GM21737 (cell line): ENCODE measurements at regions not wholly inside any gene's neighbourhood (a gene's known extent, or its start where the extent isn't known, plus 50 kb on each side); places are given as distances from the start of the nearest gene placed in this dataset.

Experiments used
- ATAC-seq: cut with Tn5 transposase; IDR thresholded peaks from one replicate; pipeline ENCODE4 v1.9.1; 2021; ENCODE audit warnings: mild to moderate bottlenecking, moderate library complexity; ENCODE audit not compliant: unreplicated experiment

DNA sequence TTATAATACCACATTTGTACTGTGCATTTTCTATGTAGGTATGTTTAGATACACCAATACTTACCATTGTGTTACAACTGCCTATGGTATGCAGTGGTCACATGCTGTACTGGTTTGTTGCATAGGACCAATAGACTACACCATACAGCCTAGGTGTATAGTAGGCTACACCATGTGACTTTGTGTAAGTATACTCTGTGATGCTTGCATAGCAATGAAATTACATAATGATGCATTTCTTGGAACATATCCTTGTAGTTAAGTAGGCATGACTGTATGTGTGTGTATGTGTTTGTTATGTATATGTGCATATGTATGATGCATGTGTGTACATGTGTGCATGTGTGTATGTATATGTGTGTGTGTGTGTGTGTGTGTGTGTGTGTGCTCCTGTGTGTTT, 157.6 kb downstream of the TDRD15 start:
- ATAC-seq, result no peak

DNA sequence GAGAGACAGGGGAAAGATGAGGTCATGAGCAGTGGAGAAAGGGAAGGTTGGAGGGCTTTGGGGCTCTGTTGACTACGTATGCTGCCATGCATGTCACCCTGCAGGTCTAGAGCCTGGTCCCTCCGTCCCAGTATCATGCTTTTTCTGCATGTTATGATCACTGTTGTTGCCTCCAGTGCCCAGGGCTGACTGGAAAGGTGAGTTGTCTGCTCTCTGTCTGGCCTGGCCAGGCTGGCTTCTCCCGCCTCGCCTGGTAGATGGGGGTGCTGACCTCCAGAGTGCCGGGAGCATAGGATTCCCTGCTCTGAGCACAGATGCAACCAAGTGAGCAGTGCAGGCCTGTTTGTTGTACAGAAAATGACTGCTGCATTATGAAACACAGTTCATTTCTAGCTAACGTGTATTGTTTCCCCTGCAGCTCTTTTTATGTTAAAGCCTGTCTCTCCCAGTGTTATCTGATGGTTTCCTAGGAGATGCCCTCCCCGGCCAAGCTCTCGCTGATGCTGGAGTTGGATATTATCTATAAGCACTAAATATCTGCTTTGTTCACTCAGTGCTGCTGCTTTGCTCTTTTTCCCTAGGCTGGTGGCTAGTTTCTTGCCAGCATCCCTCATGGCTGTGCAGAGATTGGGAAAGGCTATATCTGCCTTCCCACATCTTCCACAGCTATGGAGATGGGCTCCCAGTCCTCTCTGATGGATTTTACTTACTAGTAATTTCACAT, 158.2 kb downstream of the TDRD15 start:
- no peak for ATAC-seq

GRCh38 chr2:21282515-21282898, 158.7 kb downstream of the TDRD15 start:
- ATAC-seq, result no peak

DNA sequence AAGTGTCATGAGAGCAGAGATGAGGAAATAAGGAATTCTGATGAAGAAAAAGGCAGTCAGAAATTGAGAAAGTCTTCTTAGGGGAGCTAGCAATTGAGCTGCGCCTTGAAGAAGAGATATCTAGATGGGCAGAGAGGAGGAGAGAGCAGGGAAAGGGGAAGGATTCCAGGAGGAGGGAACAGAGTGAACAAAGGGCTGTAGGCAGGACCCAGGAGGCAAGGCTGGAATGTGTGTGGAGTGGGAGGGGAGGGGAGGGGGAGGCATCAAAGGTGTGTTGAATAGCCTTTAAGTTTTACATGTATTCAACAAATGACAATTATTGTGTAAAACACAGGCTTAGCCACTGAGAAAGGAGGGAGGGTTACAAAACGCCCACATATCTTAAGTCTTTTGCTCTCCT, 164.5 kb downstream of the TDRD15 start:
- ATAC-seq, result no peak

GRCh38 chr2:21288739-21289520, 165.2 kb downstream of the TDRD15 start:
- no peak for ATAC-seq

- ATAC-seq, result no peak
These were observed 165.8 kb downstream of the TDRD15 start for GRCh38 chr2:21289551-21289950.

DNA sequence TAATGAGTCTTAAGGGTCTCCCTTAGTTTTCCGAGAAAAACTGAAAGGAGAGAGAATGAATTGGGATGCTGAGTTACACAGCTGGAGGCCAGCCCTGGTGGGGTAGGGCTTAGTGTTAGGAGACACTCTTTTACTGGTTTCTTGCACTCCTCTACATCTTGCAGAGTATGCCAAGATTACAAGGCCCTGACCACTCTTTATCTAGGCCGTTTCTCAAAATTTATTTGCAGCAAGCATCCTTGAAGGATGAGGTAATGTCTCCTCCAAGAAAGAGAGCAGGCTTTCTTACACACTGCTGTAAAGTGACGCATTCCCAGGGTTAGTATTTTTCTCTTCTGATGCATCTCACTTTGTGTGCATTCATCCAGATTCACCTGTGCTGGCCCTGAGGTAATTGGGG, 166.2 kb downstream of the TDRD15 start:
- no peak for ATAC-seq

DNA sequence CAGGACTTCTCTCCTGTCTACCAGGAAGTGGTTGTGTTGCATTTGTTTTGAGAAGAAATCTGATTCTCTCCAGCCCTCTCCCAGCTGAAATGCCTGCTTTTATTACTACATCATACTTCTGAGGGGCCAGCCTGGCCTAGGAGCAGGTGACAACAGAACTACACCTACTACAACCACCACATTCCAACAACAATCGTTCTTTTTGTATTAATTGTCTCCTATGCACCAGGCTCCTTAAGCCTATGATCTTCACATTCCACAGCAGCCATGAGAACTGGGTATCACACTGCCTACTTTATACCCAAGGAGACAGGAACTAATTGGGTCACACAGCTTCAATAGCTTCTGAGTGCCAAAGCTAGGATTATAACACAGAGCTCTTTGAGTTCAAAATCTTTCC, 167.7 kb downstream of the TDRD15 start:
- ATAC-seq, result no peak

DNA sequence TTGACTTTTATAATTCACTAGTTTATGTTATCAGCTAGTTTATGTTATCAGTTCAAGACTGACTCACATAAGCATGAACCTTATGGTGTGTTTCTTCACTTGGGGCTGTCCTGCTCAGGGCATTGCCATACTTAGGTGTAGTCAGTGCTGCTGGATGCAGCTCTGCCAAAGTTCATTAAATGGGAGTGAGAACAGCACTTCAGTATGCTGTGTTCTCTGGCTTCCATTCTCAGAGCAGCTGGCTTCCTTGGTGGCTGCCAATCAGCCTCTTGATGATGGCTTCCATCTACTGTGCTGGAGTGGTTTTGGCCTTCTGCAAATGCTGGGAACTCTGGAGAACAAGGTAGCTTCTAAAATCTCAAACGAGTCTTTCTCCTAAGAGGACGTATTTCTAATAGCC, 170.7 kb downstream of the TDRD15 start:
- ATAC-seq, result no peak

DNA sequence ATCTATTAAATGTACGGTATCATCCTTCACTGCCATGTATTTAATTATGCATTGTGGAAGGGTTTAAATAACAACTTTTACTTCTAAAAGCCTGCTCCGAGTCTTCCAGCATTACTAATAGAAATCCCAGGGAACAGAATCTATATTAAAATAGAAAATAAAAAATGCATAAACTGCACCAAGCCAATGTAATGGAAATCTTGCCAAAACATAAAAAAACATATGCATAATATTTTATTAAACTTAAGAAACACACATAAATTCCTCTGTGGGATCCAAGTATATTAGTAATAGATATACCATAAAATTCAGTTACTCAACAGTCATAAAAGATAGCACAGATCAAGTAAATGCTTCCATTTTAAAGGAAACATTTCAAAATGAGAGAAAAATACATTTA, 175.6 kb downstream of the TDRD15 start:
- no peak for ATAC-seq

- ATAC-seq, result no peak
These were observed 178.2 kb downstream of the TDRD15 start for GRCh38 chr2:21301871-21302455.

DNA sequence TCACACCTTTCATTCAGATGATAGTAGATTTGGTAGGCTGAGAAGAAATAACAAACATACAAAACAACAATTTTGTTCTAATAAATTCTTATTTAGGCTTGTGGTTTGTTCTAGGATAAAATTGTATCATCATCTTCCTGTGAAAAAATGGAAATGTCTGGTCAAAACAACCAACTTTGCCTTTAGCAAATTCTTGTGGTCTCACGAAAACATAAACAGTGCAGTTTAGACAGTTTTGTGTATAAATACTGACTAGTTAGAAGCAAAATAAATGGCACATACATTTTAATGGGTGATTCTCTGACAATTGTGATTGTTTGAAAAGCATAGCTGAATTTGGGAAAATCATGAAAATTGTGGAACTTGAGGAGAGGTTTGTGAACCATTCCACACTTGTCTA, 180.1 kb downstream of the TDRD15 start:
- ATAC-seq, result no peak

DNA sequence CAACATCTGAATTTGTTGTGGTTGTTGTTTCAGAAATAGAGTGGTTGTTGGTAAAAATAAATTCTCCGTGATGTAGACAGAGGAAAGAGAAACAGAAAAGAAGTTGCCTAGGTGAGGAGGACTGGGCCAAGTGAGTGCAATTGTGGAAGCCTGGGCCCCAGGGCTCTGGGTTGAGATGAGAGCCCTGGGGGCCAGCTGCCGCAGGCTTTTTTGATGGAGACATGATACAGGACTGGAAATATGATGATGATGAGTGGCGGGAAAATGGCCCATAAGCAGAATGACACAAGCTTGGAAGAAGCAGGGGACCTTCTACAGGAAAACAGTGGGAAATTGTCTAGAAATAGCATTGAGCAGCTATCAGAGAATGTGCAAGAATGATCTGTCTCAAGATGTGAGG, 181.8 kb downstream of the TDRD15 start:
- no peak for ATAC-seq

GRCh38 chr2:21306235-21306634, 182.5 kb downstream of the TDRD15 start:
- no peak for ATAC-seq

DNA sequence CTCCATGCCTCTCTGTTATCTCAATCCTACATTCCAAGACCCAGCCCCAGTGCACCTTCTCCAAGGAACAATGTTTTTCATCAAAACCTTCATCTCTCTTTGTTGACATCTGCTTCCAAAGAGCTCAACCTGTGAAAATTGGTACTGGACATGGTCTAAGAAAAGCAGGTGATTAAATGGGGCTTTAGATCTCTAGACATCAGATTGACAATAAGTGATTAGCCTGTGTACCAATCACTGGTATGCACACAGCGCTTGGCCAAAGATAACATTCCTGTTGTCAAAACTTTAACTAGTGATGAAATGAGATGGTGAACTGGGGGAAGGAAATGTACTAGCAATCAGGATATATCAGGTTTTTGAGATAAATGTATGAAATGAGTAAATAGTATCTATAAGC, 183.3 kb downstream of the TDRD15 start:
- no peak for ATAC-seq

GRCh38 chr2:21310493-21310892, 186.7 kb downstream of the TDRD15 start:
- no peak for ATAC-seq

DNA sequence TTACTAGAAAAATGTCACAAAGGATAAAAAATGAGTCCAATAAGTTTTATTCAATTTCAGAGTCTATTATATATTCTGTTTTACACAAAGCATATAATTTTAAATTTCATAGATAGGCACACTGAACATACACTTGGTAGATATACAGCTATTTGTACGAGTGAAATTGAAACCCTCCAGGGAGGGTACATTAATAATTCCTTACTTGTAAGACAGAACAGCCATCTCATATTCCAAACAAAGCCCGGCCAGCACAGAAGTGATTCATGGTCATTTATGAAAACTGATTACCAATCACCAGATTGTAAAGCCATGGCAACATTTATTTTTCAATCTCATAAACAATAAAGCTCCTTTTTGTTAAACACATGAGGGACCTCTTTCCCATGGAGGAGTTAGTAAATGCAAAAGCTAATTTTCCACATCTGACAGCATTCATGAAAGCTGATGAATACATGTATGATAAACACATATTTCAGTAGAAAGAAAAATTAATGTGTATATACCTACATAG, 190.6 kb downstream of the TDRD15 start:
- no peak for ATAC-seq

DNA sequence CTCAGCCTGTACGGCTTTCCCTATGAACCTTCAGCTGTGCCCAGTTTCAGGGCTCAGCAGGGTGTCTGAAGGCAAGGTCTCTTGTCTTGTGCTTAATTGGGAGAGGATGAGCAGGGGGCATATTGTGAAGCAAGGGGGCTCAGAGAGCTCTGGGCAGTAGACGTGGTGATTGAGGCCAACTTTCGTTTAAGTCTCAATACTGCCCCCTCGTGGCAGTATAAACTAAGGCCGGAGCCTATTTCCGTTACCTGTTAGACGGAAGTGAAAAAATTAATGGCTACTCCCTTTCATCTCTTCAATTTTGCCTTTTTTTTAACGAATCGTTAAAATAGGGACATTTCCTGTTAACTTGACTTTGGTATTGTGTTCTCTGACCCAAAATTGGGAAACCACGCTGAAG, 193.4 kb downstream of the TDRD15 start:
- peak; percentile 79 for ATAC-seq

- ATAC-seq, result no peak
These were observed 194.5 kb downstream of the TDRD15 start for GRCh38 chr2:21318263-21318662.

DNA sequence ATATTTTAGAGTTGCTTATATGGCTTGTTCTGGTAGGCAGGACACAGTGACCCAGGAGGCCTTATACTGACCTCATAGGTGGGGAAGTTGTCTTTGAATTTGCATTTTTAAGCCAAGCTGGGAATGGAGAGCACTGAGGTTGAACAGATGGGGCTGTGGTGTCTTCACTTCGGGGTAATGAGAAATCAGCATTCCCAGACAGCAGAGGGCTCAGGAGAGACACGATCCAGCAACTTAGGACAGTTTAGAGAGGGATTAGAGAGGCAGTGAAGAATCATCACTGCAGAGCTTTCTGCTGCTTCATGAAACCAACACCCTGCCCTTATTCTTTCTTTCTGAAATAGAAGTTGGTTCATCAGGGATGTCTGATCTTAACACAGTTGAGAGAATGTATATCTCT, 202.4 kb downstream of the TDRD15 start:
- no peak for ATAC-seq

DNA sequence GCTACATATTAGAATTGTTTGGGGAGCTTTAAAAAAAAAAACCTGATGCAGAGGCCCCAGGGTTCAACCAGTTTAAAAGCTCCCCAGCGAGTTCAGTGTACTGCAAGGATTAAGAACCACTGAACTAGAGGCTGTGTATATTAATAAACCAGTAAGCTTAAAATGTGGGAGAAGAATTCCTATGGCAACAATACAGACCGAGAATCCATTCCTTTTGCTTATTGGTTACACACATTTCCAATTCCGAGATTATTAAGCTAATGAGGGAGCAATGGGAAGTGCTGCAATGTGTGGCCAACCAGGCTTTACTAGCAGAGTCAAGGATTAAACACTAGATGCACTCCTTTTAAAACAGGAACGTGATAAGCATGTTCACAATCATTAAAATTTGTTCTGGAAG, 204.4 kb downstream of the TDRD15 start:
- no peak for ATAC-seq

GRCh38 chr2:21330786-21331391, 207.1 kb downstream of the TDRD15 start:
- no peak for ATAC-seq
